ENCODE measurements at regions not wholly inside any gene's neighbourhood (a gene's known extent, or its start where the extent isn't known, plus 50 kb on each side); places are given as distances from the start of the nearest gene placed in this dataset.

- TF ChIP-seq POLR2A (IDR thresholded peaks at IDR 0.05; ENCODE audit: low read depth, low read length) (no peak), TAF1 (IDR thresholded peaks at IDR 0.05; ENCODE audit: borderline replicate concordance, low read depth, low read length) (no peak)
Measured at GRCh38 chr7:156203923-156204322, 391.7 kb upstream of the SHH start.

Measured in GM12892 (cell line).